ENCODE measurements at regions not wholly inside any gene's neighbourhood (a gene's known extent, or its start where the extent isn't known, plus 50 kb on each side); places are given as distances from the start of the nearest gene placed in this dataset.

DNA sequence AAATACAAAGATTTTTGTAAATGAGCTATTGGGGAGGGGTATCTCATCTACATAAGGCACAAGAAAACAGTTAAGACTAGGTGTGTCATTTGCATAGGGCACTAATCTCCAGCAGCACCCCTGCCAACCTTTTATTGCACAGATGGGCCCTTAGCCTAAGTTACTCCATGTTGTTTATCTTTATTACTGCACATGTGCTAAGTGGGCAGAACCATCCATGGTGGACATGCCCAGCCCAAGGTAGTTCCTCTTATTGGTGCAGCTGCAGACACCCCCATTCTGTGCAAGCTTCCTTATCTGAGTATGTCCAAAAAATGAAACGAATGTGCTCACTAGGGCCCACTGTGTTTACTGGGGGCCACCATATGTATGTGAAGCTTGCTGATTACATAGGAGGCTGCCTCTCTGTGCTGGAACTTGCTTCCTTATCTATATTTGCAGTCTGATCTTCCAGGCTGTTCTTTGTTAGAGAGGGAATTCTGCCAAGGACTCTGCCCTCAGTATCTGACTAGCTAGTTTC lies 77.3 kb upstream of the NEK7 start (continued):
- TF ChIP-seq CHD4 (IDR thresholded peaks at IDR 0.05; ENCODE audit: insufficient read depth, insufficient replicate concordance, low read depth, low read length, poor library complexity, severe bottlenecking) (no peak), RFX1 (IDR thresholded peaks at IDR 0.05) (no peak), KLF13 (tag; IDR thresholded peaks at IDR 0.05; ENCODE audit: borderline replicate concordance, low read depth) (peak; percentile 89), ZNF324 (CRISPR knock-in tag; IDR thresholded peaks at IDR 0.05) (peak; percentile 83), MAZ (CRISPR knock-in tag; conservative IDR thresholded peaks at IDR 0.05 in 1 of 2, IDR thresholded peaks at IDR 0.05 in 1 of 2) (peak in 1 of 2 experiments; percentile 98; a peak in 2 of 4 replicates), TSC22D4 (tag; IDR thresholded peaks at IDR 0.05) (no peak), ZNF76 (CRISPR knock-in tag; IDR thresholded peaks at IDR 0.05; ENCODE audit: borderline replicate concordance) (peak; percentile 87; the same call in 1 of the 2 replicates), NFE2 (IDR thresholded peaks at IDR 0.05; ENCODE audit: low read depth) (no peak), NFATC3 (IDR thresholded peaks at IDR 0.05) (no peak), SLC30A9 (CRISPR knock-in tag; IDR thresholded peaks at IDR 0.05) (no peak), BCOR (IDR thresholded peaks at IDR 0.05) (no peak), NCOA1 (IDR thresholded peaks at IDR 0.05; ENCODE audit: low read depth) (no peak; the same call in 1 of the 2 replicates), MTA1 (IDR thresholded peaks at IDR 0.05; ENCODE audit: borderline replicate concordance) (peak; percentile 21; the same call in 1 of the 2 replicates), CBX5 (IDR thresholded peaks at IDR 0.05; ENCODE audit: borderline replicate concordance, low read depth) (no peak), ZNF184 (CRISPR knock-in tag; IDR thresholded peaks at IDR 0.05) (no peak)
- TF ChIP-seq, protein P1, sequence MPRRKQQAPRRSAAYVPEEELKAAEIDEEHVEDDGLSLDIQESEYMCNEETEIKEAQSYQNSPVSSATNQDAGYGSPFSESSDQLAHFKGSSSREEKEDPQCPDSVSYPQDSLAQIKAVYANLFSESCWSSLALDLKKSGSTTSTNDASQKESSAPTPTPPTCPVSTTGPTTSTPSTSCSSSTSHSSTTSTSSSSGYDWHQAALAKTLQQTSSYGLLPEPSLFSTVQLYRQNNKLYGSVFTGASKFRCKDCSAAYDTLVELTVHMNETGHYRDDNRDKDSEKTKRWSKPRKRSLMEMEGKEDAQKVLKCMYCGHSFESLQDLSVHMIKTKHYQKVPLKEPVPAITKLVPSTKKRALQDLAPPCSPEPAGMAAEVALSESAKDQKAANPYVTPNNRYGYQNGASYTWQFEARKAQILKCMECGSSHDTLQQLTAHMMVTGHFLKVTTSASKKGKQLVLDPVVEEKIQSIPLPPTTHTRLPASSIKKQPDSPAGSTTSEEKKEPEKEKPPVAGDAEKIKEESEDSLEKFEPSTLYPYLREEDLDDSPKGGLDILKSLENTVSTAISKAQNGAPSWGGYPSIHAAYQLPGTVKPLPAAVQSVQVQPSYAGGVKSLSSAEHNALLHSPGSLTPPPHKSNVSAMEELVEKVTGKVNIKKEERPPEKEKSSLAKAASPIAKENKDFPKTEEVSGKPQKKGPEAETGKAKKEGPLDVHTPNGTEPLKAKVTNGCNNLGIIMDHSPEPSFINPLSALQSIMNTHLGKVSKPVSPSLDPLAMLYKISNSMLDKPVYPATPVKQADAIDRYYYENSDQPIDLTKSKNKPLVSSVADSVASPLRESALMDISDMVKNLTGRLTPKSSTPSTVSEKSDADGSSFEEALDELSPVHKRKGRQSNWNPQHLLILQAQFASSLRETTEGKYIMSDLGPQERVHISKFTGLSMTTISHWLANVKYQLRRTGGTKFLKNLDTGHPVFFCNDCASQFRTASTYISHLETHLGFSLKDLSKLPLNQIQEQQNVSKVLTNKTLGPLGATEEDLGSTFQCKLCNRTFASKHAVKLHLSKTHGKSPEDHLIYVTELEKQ (CRISPR knock-in tag; IDR thresholded peaks at IDR 0.05): peak; percentile 90
- TF ChIP-seq, protein P2, sequence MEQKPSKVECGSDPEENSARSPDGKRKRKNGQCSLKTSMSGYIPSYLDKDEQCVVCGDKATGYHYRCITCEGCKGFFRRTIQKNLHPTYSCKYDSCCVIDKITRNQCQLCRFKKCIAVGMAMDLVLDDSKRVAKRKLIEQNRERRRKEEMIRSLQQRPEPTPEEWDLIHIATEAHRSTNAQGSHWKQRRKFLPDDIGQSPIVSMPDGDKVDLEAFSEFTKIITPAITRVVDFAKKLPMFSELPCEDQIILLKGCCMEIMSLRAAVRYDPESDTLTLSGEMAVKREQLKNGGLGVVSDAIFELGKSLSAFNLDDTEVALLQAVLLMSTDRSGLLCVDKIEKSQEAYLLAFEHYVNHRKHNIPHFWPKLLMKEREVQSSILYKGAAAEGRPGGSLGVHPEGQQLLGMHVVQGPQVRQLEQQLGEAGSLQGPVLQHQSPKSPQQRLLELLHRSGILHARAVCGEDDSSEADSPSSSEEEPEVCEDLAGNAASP (IDR thresholded peaks at IDR 0.05): no peak
- TF ChIP-seq, protein P3, sequence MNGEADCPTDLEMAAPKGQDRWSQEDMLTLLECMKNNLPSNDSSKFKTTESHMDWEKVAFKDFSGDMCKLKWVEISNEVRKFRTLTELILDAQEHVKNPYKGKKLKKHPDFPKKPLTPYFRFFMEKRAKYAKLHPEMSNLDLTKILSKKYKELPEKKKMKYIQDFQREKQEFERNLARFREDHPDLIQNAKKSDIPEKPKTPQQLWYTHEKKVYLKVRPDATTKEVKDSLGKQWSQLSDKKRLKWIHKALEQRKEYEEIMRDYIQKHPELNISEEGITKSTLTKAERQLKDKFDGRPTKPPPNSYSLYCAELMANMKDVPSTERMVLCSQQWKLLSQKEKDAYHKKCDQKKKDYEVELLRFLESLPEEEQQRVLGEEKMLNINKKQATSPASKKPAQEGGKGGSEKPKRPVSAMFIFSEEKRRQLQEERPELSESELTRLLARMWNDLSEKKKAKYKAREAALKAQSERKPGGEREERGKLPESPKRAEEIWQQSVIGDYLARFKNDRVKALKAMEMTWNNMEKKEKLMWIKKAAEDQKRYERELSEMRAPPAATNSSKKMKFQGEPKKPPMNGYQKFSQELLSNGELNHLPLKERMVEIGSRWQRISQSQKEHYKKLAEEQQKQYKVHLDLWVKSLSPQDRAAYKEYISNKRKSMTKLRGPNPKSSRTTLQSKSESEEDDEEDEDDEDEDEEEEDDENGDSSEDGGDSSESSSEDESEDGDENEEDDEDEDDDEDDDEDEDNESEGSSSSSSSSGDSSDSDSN (IDR thresholded peaks at IDR 0.05; ENCODE audit: borderline replicate concordance in 1 of 2, low read depth in 2 of 2, low read length in 2 of 2): no peak
- TF ChIP-seq, protein P4, sequence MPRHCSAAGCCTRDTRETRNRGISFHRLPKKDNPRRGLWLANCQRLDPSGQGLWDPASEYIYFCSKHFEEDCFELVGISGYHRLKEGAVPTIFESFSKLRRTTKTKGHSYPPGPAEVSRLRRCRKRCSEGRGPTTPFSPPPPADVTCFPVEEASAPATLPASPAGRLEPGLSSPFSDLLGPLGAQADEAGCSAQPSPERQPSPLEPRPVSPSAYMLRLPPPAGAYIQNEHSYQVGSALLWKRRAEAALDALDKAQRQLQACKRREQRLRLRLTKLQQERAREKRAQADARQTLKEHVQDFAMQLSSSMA (CRISPR knock-in tag; IDR thresholded peaks at IDR 0.05): no peak
- TF ChIP-seq, protein P5, sequence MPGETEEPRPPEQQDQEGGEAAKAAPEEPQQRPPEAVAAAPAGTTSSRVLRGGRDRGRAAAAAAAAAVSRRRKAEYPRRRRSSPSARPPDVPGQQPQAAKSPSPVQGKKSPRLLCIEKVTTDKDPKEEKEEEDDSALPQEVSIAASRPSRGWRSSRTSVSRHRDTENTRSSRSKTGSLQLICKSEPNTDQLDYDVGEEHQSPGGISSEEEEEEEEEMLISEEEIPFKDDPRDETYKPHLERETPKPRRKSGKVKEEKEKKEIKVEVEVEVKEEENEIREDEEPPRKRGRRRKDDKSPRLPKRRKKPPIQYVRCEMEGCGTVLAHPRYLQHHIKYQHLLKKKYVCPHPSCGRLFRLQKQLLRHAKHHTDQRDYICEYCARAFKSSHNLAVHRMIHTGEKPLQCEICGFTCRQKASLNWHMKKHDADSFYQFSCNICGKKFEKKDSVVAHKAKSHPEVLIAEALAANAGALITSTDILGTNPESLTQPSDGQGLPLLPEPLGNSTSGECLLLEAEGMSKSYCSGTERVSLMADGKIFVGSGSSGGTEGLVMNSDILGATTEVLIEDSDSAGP (CRISPR knock-in tag; IDR thresholded peaks at IDR 0.05): no peak

Measured in K562 (cell line).